ENCODE measurements at regions not wholly inside any gene's neighbourhood (a gene's known extent, or its start where the extent isn't known, plus 50 kb on each side); places are given as distances from the start of the nearest gene placed in this dataset.
A peak's percentile ranks its signal among the peaks of the same experiment; 100 is the strongest.

DNA sequence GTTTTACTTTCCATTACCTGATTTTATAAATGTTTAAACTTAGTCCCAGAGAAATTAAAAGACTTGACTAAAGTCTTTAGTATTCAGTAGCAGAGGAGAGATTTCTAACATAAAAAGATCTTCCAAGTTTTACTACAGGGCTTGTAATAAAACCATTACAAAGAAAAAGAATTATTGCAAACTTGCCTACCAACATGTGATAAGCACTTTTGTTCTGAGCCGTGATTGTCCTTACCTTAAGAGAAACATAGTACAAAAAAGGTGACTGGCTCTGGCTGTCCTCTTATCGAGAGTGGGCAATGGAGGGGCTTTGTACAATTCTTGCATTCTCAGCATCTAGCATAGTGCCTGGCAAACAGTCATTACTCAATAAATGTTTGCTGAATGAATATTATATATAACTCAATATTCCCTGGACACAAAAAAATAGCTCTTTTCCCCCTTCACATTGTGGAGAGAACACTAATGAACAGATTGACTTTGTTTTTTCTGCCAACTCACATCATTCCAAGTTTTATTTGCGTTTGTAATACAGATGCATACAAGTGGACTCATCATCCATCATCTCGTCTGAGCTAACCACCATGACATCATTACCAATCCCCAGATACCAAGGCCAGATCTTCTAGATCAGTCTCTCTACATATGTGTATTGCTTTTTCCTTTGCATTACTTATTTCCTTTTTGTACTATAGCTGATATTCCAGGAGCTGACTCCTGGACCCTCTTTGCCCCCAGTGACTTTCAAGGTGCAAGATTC lies 192.8 kb upstream of the EEA1 start:
- Histone ChIP-seq H3K9me3 (no peaks in the 10 kb centered on the region), H3K4me1 (peaks cover 0 to 3% (median 0%) of the 10 kb centered on the region in 4 donors), H3K27me3 (no peaks in the 10 kb centered on the region), H3K27ac (no peak overlapping the region), H3K36me3 (no peaks in the 10 kb centered on the region), H3K4me3 (no peak overlapping the region)
- TF ChIP-seq EP300 (IDR thresholded peaks at IDR 0.05) (no peak), CTCF (IDR thresholded peaks at IDR 0.05) (no peak), POLR2A (IDR thresholded peaks at IDR 0.05) (no peak)
- 49 to 61% methylated on average over 4 of the region's 4 CpGs for WGBS, 2 donors
- no peak for DNase-seq (ENCODE audit: low spot score in 2 of 2)

DNA sequence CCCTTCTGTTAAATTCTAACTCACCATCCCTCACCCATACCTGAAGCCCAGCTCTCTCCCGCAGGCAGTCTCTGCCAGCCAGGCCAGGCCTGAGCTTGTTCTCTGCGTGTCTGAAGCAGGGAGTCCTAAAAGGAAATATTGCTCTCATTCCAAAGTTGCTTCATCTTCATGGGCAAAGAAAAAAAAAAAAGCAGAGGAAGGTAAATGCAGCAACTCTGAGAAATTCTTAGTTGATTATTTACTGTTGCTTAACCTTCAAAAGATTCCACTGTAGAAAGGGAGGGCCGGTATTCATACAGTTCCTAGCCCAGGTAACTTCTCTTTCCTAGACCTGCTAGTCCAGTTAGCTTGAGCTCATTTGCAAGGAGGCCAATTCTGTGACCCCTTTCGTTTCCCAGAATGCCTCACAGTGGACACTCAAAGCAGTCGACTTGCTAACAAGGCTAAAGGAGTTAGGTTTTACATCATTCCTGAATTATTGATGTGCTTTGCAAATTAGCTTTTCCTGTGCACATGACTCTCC lies 193.5 kb upstream of the EEA1 start:
- Histone ChIP-seq H3K4me1 (peaks cover 0 to 3% (median 0%) of the 10 kb centered on the region in 4 donors), H3K4me3 (no peak overlapping the region), H3K9me3 (no peaks in the 10 kb centered on the region), H3K36me3 (no peaks in the 10 kb centered on the region), H3K27me3 (no peaks in the 10 kb centered on the region), H3K27ac (no peak overlapping the region)
- no peak for TF ChIP-seq POLR2A (IDR thresholded peaks at IDR 0.05)
- TF ChIP-seq CTCF (IDR thresholded peaks at IDR 0.05): no peak
- no peak for TF ChIP-seq EP300 (IDR thresholded peaks at IDR 0.05)
- DNase-seq (ENCODE audit: low spot score in 2 of 2): no peak
- WGBS, 2 donors: 75 to 80% methylated on average over 5 of the region's 5 CpGs

DNA sequence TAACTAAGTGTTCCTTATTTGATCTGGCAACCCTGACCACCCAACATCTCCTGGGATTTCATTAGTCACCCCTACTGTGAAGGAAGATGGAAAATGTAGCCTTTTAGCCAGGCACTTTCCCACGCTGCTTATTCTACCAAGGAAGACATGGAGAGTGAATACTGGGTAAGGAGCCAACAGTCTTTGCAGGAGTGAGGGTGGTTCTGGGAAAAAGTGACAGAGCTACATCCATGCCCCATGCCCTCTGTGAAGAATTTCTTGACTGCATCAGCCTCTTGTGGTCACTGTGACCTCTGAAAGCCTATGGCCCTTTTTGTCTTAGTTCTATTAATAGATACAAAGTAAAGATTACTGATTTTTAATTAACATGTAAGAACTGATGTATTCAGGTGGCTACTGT lies 196.0 kb upstream of the EEA1 start:
- H3K27me3 ChIP-seq: no peaks in the 10 kb centered on the region
- DNase-seq (ENCODE audit: low spot score in 2 of 2): no peak
- 81 to 95% methylated on average over 1 of the region's 1 CpG for WGBS, 2 donors
- no peak overlapping the region for H3K4me3 ChIP-seq
- TF ChIP-seq POLR2A (IDR thresholded peaks at IDR 0.05) (no peak), EP300 (IDR thresholded peaks at IDR 0.05) (no peak), CTCF (IDR thresholded peaks at IDR 0.05) (no peak)
- H3K36me3 ChIP-seq: no peaks in the 10 kb centered on the region
- H3K27ac ChIP-seq: no peak overlapping the region
- peaks cover 0 to 9% (median 0%) of the 10 kb centered on the region in 4 donors for H3K4me1 ChIP-seq
- no peaks in the 10 kb centered on the region for H3K9me3 ChIP-seq

DNA sequence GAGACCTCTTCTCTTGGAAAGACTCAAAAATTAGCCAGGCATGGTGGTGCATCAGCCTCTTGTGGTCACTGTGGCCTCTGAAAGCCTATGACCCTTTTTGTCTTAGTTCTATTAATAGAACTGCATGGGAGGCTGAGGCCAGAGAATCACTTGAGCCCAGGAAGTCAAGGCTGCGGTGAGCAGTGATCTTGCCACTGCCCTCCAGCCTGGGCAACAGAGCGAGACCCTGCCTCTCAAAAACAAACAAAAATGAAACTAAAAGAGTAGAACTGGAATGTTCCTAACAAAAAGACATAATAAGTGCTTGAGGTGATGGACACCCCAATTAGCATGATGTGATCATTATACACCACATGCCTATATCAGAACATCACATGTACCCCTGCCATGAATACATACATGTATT lies 197.0 kb upstream of the EEA1 start:
- no peaks in the 10 kb centered on the region for H3K27me3 ChIP-seq
- peaks cover 0 to 9% (median 0%) of the 10 kb centered on the region in 4 donors for H3K4me1 ChIP-seq
- WGBS, 2 donors: 82 to 92% methylated on average over 2 of the region's 2 CpGs
- TF ChIP-seq CTCF (IDR thresholded peaks at IDR 0.05): no peak
- no peak for TF ChIP-seq EP300 (IDR thresholded peaks at IDR 0.05)
- no peak for TF ChIP-seq POLR2A (IDR thresholded peaks at IDR 0.05)
- H3K36me3 ChIP-seq: no peaks in the 10 kb centered on the region
- H3K9me3 ChIP-seq: no peaks in the 10 kb centered on the region
- H3K4me3 ChIP-seq: no peak overlapping the region
- H3K27ac ChIP-seq: no peak overlapping the region
- DNase-seq (ENCODE audit: low spot score in 2 of 2): no peak

DNA sequence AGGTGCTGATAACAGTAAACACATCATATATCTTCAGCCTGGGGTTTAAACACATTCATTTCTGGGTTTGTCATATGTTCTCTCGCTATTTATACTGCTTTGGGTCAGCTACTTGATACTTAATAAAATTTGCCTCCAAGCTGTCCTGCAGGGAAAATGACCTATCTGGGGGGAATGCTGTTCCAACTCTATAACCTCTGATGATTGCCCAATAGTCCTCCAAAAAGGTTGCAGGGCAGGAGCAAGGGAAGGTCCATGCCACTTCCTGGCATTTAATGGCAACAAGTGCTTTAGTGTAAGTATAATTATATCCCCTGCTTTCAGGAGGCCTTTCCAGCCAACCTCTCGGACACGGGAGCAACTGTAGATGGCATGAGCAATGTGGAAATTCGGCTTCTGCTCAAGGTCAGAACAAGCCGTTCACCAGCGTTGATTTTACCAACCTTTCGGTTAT lies 198.0 kb upstream of the EEA1 start:
- Histone ChIP-seq H3K4me3 (no peak overlapping the region), H3K36me3 (no peaks in the 10 kb centered on the region), H3K27ac (peak overlapping the region in 1 of 4 donors; percentile 48), H3K9me3 (no peaks in the 10 kb centered on the region), H3K27me3 (no peaks in the 10 kb centered on the region), H3K4me1 (peaks cover 0 to 6% (median 0%) of the 10 kb centered on the region in 4 donors)
- WGBS, 2 donors: 74 to 82% methylated on average over 7 of the region's 7 CpGs
- TF ChIP-seq POLR2A (IDR thresholded peaks at IDR 0.05): no peak
- no peak for TF ChIP-seq CTCF (IDR thresholded peaks at IDR 0.05)
- TF ChIP-seq EP300 (IDR thresholded peaks at IDR 0.05): no peak
- DNase-seq (ENCODE audit: low spot score in 2 of 2): no peak

Measured in tibial nerve (tissue), 4 donors.